GM21529 (cell line): ENCODE measurements at regions not wholly inside any gene's neighbourhood (a gene's known extent, or its start where the extent isn't known, plus 50 kb on each side); places are given as distances from the start of the nearest gene placed in this dataset.
"Not testable (repeated sequence)": the region's sequence is repeated elsewhere in the genome, so short reads cannot be mapped to it uniquely, and the experiment has no call there.

Experiments used
- ATAC-seq: cut with Tn5 transposase; IDR thresholded peaks from one replicate; pipeline ENCODE4 v1.9.1; 2021; ENCODE audit not compliant: unreplicated experiment

DNA sequence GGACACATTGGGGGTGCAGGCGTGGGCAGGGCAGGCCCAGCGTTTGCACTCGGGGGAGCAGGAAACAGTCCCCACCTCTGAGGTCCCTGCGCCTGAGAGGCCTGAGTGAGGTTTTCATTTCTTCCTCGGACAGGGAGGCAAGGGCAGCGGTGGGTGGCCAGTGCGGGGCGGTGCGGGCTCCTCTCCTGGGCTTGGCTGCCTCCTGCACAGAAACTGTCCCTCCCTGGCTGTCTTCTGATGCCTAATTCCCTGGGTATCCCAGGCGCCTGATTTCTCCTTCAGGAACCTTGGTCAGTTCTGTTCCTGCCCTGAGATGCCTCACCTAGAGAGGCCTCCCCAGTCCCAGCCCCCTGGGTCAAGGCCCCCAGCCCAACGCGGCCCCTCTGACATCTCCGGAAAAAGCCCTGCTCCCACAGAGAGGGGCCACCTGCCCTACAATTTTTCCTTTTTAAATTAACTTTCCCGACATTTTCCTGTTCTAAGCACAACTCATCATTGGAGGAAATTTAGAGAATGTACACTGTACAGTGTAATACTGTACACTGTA is 260.3 kb downstream of the ADGRD1 start:
- no peak for ATAC-seq

DNA sequence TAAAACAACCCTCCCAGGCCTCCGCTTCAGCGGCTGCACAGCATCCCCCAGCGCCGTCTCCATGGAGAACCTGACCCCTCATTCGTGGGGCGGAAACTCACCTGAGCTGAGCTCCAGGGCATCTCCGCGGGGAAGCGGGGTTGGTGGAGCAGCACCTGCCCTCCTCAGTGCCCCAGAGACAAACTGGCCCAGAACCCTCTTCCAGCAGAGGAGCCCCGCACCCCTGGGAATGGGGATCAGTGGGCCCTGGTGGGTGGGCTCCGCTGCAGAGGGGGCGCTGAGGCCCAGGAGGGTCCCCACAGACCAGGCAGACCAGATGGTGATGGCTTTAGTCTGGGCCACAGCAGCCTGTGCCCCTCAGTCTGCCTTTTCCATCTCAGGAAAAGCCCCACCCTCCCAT is 261.2 kb downstream of the ADGRD1 start:
- ATAC-seq, result not testable (repeated sequence)

DNA sequence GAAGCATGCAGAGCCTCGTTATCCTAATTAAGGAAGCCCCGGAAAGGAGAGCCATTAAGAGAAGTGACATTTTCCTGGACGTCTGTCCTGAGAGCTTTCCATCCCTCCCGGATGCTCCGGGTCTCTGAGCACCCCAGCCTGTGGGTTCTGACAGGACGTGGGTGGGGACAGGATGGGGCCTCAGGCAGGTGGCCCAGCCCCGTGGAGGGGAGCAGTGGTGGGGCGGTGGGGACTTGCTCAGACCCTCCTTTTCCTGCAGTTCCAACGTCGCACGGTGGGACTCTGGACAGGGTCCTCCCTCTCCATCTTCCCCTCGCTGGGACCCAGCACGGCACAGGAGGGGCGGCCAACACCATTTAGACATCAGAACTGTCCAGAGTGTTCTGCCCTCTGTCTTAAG is 262.9 kb downstream of the ADGRD1 start:
- ATAC-seq, result not testable (repeated sequence)

DNA sequence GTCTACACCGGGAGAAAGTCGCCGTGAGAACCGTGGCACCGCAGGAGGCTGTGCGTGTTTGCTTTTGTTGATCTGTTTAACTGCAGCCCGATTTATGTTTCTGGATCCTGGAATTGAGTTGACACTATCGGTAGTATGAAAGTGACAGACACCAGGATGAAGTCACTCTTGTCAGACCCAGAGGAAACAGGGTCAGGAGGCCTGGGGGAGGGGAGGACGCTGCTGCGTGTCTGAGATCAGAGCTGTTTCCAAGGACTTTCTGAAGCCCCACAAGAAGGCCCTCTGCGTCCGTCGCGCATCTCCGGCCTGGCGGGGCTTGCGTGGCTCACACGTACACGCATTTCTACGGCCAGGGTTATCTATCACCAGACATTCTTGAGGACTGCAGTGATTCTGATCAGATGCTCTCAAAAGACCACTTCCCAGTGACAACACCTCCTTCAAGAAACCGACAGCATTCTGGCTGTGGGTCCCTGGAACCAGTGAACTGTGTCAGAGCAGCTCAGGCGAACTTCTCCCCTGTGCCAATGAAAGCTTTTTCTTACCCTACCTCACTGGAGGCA is 263.4 kb downstream of the ADGRD1 start:
- no peak for ATAC-seq

DNA sequence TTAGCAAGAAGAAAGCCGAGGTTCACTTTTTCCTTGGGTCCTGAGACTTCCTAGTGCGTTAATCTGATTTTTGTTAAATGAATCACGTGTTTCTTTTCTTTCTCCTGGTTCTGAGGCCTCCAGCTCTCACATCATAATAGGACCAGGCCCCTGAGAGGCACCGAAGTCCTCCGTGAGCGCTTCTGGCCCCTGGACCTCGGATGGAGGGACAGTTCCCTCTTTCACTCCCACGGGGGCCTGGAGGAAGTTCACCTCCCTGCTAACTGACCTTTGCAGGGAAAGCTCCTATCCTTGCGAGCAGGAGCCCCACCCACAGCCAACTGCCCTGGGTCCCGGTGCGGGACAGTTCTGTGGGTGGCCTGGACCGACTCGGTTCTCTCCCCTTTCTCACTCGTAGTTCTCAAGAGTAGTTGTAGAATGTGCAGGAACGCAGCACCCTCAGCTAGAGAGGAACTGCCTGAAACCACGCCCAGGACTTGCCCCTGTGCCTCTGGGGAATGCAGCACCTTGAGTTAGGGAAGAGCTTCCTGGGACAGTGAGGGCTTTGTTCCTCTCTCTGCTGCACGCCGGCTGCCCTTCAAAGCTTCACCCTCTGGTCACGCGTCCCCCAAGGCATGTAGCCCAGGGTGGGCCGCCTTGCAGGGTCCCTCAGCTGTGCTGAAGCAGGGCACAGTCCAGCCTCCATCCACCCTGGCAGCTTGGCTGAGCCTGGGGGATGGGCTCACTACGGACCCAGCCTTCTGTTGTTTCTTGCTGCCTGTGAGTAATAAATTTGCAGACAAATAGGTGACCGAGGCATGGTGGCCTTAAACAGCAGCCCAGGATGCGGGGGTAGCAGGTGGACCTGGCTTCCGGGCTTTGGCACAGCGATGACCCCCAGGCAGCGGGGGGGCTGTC is 264.6 kb downstream of the ADGRD1 start:
- peak; percentile 30 for ATAC-seq

DNA sequence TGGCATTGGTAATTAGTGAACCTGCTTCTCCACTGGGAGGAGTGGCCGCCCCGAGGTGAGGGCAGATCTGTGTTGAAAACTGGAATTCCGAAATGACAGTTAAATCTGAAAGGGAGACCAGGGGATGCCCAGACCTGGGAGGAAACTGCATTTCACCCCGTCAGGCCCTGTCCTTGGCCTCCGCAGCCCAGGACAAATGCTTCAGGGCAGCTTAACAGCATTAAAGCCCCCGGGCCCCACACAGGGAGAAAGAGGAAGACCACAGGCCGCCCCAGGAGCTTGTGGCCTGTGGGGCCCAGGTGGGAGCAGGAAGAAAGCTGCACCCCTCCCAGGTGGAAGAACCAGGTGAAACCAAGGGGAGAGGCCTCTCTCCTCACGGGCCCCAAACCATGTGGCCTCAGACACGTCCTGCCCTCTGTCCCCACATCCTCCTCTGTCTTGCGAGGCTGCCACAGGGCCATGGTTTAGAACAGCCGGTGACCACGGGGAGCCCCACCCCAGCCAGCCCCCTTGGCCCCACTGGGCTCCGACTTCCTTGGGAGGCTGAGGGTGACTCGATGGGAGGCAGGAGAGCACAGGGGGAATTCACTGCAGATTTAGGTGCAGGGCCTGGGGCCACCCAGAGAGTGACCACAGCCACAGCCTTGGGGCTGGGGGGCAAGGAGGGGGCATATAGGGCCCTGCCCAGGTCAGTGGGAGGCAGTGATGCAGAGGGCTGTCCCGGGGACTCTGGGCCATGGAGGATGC is 265.4 kb downstream of the ADGRD1 start:
- peak; percentile 16 for ATAC-seq

DNA sequence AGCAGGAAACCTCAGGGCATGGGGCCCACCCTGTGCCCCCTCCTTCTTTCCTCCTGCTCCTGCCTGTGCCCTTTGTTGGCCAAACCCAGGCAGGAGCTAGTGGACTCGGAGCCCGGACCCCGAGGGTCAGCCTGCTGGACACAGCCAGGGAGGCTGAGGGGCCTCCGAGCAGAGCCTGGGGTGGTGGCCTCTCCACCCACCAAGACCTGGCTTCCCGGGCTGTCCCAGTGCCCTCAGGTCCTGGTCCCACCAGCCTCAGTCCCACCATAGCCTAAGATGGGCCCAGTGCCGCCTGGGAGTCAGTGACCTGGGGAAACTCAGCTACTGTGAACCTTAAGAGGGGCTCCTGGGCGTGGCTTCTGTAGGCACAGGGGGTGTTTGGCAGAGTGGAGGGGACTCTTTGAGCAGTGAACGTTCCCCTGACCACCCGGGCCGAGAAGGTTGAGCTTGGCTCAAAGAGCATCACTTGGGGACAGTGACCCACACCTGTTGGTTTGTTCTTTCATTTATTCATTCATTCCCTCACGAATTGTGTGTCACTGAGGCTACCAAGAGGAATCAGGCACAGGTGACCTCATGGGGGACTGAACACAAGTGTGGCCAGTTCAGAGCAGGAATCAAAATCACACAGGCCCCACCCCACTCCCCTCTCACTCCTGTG is 266.1 kb downstream of the ADGRD1 start:
- ATAC-seq, result no peak

DNA sequence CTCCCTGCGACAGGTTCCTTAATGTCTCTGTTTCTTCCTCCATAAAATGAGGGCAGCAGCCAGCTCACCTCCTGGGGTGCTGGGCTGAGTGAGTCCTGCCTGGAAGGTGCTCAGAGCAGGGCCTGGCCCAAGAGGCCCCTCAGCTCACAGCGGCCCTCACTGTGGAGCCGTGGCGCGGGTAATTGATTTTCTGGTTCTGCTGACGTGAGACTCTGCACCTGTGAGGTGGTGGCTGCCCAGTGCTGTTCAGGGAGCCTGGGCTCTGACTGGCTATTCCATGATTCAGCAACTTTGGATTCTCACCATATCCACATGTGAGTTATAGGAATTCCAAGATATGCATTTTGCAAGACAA is 266.6 kb downstream of the ADGRD1 start:
- no peak for ATAC-seq

DNA sequence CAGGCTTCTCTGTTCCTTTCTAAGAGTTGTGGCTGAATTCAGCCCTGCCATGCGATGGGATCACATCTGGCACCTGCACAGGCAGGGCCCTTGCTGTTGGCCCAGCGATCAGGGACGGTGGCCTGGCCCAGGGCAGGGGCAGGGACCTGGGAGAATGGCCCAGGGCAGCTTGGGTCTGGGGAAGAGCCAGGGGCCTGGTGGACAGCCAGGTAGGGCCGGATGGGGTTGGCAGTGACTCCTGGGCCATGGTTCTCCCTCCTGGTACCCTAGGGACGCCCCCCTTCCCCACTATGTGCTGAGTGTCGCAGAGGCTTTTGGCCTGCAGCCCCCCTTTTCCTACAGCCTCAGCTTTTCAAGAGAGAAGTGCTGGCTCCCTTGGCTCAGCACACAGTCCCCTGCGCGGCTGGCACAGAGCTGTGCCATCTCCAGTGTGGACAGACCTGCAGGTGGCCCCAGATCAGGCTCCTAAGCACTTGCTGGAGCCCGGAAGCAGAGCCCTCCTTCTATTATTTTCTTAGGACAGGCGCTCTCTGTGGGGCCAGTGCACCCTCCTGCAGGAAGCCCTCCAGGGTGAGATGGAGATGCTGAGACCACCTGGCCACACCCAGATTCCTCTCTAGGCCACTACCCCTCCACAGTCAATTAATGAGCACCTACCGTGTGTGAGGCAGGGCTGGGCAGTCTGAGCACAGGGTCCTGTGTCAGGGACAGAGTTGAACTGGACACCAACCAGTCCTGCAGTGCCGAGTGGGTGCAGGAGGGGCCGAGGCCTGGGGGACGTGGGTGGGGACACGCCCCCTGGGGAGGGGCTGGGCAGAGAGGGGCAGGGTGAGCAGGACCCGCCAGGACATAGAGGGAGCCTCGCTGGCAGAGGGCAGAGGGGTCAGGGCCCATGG is 267.6 kb downstream of the ADGRD1 start:
- no peak for ATAC-seq

DNA sequence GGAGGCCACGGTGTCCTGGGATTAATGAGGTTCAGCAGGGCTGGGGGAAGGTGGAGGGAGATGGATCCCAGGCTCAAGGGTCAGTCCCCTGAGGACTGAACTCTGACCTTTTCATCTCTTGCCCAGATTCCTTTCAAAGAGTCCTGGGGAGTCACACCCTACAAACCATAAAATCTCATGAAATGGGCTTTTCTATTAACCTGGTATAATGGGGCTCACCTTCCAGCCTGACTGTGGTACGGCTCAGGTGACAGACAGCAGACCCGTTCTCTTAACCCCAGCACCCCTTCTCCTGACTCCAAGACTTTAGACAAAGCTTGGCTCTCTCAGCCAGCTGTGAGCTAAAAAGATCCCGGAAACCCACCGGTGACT is 268.2 kb downstream of the ADGRD1 start:
- ATAC-seq, result no peak

DNA sequence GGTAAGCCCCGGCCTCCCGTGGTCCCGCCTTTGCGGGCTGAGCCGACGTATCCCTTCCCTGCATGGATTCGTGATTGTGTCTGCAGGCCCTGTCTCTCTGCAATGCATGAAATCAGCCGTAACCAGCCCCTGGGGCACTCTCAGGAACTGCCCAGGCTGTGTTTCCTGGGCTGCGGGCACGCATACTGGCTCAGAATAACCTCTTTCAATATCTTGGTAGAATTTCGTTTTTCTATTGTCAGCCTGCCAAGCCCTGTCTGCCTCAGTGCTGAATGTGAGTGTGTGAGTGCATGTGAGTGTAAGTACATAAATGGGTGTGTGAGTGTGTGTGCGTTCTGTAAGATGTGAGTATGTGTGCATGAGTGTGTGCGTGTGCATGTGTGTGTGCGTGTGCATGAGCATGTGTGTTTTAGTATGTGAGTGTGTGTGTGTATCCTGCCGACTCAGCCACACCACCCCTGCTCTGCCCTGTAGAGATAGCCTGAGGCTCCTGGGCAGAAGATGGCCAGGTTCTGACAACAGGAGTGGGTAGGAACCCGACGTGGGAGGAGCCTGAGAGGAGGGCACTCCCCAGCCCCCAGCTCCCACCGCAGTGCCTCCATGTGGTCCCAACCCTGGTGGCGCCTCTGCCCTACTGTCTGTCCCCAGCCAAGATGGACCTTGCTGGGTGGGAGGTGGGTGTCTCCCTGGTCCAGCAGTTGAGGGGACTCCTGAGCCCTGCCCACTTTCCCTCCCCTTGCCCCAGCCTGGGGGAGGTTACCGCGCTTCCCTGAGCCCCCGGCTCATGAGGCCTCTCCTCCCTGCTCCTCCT is 268.8 kb downstream of the ADGRD1 start:
- peak; percentile 70 for ATAC-seq

DNA sequence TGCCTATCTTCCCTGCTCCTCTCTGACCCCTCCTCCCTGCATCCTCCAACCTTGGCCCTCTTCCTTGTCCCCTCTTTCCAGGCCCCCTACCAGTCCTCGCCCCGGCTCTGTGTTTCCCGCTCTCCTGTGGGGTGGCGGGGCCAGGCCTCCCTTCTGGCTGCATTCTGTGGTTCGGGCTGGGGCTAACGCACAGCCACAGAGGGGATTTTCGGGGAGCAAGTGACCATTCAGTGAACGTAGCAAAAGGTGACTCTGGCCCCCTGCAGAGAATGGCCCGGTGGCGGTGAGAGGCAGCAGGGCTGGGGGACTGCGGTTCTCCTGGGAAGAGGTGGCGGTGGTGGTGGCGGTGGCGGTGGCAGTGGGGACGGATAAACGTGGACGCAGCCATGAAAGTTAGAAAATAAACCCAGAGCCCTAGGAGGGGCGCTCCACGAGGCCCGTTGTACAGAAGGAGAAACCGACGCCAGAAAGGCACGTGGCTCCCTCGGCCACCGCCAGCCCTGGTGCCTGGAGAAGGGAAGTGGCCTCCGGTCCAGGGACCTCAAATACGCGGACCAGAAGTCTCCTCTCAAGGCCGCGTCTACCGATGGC is 269.6 kb downstream of the ADGRD1 start:
- ATAC-seq, result no peak

DNA sequence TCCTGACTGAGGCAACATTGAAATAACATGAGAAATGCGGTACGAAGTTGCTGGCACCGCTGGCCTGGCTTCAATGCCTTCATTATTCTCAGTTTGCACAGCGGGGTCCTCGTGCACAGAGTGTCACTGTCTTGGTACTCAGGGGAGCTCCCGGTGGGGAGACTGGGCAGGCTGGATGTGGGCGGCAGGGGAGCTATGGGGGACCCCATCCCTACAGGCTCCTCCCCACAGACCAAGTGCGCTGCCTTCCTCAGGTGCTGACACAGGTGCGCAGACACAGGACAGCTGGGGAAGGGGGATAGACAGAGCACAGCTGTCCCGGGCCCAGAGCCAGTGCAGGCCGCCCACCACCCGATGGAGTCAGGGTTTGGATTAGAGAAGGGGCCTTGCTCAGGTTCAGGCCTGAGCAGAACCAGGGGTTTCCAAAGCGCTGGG is 270.1 kb downstream of the ADGRD1 start:
- ATAC-seq, result no peak

DNA sequence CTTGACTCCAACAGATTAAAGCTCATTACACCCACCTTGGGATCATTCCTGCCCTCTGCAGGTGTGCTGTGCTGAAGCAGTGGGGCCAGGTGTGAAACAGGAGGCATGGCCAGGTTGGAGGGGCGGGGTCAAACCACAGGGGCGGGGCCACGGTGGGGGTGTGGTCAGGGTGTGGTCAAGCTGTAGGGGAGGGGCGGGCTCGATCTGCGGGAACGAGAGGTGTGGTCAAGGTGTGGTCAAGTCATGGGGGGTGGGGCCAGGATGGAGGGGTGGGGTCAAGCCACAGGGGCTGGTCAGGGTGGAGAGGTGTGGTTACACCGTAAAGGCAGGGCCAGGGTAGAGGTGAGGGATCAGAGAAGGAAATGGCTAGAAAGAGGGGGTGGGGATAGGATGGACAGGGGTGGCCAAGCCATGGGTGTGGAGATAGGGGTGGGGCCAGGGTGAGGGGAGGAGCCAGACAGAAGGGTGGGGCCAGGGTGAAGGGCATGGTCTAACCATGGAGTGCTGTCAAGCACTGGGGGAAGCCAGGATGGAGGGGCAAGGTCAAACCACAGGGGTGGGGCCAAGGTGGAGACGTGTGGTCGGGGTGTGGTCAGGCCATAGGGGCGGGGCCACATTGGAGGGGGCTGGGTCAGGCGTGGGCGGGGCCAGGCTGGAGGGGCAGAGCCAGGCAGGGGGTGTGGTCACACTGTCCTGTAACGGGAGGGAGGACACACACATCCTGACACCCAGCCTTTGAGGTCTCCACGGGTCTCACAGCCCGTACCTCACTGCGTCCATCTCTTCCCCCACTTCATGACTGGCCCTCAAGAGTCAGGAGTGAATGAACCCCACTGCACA is 270.7 kb downstream of the ADGRD1 start:
- not testable (repeated sequence) for ATAC-seq

DNA sequence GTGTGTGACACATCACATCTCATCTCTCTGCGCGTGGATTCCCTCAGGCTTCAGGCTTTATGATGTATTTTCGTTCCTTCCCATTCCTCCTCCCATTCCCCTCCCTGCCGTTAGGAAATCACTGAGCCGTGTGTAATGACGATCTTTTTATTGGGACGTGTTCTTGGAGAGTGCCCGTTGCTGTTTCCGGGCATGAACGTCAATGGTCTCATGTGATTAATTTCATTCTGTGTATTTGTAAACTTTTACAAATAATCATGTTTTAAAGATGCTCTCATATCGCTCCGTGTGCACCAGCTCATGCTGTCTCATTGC is 271.3 kb downstream of the ADGRD1 start:
- ATAC-seq, result not testable (repeated sequence)

DNA sequence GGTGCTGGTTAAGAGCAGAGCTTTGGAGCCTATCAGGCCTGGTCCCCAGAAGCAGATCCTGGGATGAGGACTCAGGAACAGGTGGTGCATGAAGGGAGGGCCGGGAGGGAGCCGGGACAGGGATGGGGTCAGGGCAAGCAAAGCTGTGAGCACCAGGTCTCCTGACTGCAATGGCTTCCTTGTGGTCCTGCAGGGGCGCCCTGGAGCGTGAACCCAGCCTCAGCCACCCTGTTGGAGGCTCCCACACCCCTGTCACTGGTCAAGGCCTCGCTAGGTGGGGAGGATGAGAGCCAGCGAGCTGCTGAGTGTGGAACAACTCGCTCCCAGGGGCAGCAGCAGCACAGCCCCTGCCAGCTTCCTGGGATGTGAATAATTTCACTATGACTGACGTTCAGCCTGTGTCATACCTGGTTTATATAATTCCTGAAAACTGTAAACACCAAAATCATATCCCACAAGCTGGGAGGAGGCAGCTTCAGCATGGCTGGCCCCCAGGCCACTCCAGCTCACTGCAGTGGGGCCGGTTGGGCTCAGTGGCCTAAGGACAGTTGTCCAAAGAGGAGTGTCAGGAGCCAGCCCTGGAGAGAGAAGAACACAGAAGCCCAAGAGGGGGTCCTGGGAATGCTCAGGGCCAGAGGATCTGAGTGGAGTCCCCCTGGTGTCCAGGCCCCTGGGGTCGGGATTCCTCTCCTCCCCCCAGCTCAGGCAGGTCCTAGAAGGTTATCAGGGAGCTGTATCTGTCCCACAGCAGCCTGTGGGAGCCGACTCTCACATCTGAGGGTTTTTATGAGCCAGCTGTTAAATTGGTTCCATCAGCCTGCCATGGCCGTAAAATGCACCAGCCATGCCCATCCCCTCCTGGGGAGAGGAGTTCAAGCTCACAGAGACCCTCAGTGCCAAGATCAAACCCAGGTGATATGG is 272.9 kb downstream of the ADGRD1 start:
- ATAC-seq, result no peak

DNA sequence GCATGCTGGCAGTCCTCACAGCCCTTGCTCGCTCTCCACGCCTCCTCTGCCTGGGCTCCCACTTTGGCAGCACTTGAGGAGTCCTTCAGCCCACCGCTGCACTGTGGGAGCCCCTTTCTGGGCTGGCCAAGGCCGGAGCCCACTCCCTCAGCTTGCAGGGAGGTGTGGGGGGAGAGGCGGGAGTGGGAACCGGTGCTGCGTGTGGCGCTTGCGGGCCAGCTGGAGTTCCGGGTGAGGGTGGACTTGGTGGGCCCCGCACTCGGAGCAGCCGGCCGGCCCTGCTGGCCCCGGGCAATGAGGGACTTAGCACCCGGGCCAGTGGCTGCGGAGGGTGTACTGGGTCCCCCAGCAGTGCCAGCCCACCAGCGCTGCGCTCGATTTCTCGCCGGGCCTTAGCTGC is 273.9 kb downstream of the ADGRD1 start:
- not testable (repeated sequence) for ATAC-seq
